ENCODE measurements at regions not wholly inside any gene's neighbourhood (a gene's known extent, or its start where the extent isn't known, plus 50 kb on each side); places are given as distances from the start of the nearest gene placed in this dataset.
A peak's percentile ranks its signal among the peaks of the same experiment; 100 is the strongest.
"Not testable (repeated sequence)": the region's sequence is repeated elsewhere in the genome, so short reads cannot be mapped to it uniquely, and the experiment has no call there.

DNA sequence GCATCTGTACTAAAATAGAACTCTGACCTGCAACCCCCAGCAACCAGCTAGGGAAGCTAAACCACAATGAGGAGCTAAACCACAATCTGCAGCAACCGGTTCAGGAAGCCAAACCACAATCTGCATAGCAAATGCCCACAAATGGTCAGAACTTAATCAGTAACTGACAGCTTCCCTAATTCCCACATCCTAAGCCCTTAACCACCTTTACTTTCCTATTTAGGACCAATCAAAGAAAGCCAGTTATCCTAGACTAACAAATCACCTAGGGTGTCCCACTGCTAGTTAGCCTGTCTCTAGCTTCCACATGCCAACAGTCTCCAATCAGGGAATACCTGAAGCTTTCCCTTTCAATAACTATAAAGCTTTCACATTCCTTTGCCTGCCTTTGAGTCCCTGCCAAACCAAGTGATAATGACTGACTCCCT, 424.6 kb upstream of the PTCHD4 start:
- no peaks in the 10 kb centered on the region for H3K36me3 ChIP-seq (replicated peaks)
- peaks cover 16% of the 10 kb centered on the region for H3K27me3 ChIP-seq (replicated peaks)
- in situ Hi-C loops (cut with HindIII; ENCODE audit: low pct_ligation_motif_present, low sequenced_read_pairs), result no loop called here
- TF ChIP-seq, protein P1, sequence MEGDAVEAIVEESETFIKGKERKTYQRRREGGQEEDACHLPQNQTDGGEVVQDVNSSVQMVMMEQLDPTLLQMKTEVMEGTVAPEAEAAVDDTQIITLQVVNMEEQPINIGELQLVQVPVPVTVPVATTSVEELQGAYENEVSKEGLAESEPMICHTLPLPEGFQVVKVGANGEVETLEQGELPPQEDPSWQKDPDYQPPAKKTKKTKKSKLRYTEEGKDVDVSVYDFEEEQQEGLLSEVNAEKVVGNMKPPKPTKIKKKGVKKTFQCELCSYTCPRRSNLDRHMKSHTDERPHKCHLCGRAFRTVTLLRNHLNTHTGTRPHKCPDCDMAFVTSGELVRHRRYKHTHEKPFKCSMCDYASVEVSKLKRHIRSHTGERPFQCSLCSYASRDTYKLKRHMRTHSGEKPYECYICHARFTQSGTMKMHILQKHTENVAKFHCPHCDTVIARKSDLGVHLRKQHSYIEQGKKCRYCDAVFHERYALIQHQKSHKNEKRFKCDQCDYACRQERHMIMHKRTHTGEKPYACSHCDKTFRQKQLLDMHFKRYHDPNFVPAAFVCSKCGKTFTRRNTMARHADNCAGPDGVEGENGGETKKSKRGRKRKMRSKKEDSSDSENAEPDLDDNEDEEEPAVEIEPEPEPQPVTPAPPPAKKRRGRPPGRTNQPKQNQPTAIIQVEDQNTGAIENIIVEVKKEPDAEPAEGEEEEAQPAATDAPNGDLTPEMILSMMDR (IDR thresholded peaks at IDR 0.05; ENCODE audit: low read depth, low read length, missing control alignments), result no peak
- no peak overlapping the region for H3K27ac ChIP-seq
- DNase-seq, result peak; percentile 40
- no peak overlapping the region for H3K4me3 ChIP-seq (ENCODE audit: low read depth, low read length)

DNA sequence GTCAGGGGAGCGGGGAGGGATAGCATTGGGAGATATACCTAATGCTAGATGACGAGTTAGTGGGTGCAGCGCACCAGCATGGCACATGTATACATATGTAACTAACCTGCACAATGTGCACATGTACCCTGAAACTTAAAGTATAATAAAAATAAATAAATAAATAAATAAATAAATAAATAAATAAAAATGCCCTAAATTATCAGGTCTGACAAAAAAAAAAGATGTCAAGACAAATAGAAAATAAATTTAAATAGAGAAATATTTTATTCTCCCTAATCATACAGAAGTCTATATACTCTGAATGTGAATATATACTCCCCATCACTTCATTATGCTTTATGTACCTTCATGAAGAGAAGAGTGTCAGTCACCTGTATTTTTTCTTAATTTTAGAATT, 420.0 kb upstream of the PTCHD4 start:
- H3K36me3 ChIP-seq (replicated peaks); in situ Hi-C loops (cut with HindIII; ENCODE audit: low pct_ligation_motif_present, low sequenced_read_pairs); DNase-seq; H3K4me3 ChIP-seq (ENCODE audit: low read depth, low read length); H3K27ac ChIP-seq: not testable (repeated sequence)
- peaks cover 11% of the 10 kb centered on the region for H3K27me3 ChIP-seq (replicated peaks)

DNA sequence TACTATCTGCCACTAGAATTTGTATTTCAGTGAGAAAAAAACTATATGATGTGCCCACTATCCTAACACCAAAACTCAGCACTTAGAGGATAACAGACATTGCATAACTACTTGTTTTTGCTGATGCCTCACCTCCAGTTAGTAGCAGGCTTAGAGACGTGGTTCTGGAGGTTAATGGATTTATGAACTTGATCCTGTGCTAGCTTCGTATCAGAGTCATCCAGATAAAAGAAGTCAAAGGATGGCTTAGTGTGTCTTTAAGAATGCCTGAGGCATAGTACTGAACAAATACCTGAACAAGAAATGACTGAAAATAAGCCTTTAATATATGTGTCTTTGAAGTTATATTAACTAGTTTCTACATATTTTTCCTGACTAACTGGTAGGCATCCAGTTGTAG, 414.9 kb upstream of the PTCHD4 start:
- H3K36me3 ChIP-seq (replicated peaks), result no peaks in the 10 kb centered on the region
- H3K27me3 ChIP-seq (replicated peaks), result no peaks in the 10 kb centered on the region
- no peak overlapping the region for H3K4me3 ChIP-seq (ENCODE audit: low read depth, low read length)
- H3K27ac ChIP-seq, result no peak overlapping the region
- DNase-seq, result no peak
- in situ Hi-C loops (cut with HindIII; ENCODE audit: low pct_ligation_motif_present, low sequenced_read_pairs), result no loop called here
- TF ChIP-seq, protein P1 (IDR thresholded peaks at IDR 0.05; ENCODE audit: low read depth, low read length, missing control alignments), result no peak

DNA sequence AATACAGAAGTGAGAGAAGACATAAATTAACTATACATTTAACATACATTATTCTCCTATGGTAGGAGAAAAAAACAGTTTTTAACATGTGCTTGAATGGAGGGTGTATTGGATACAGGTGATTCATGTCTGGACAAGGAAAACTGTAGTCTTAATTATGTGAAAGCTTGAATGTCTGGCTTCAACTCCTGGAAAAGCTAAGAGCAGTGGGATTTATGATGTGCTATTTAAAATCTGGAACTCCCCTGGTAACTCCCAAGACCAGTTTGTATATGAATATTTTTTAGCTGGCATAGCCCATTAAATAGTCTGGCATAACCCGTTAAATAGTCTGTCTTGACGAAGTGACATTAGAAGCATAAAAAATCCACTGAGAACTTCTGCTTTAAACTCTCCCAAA, 410.0 kb upstream of the PTCHD4 start:
- no peak for DNase-seq
- TF ChIP-seq, protein P1 (IDR thresholded peaks at IDR 0.05; ENCODE audit: low read depth, low read length, missing control alignments), result no peak
- no peak overlapping the region for H3K27ac ChIP-seq
- no peaks in the 10 kb centered on the region for H3K36me3 ChIP-seq (replicated peaks)
- H3K4me3 ChIP-seq (ENCODE audit: low read depth, low read length), result no peak overlapping the region
- no peaks in the 10 kb centered on the region for H3K27me3 ChIP-seq (replicated peaks)
- in situ Hi-C loops (cut with HindIII; ENCODE audit: low pct_ligation_motif_present, low sequenced_read_pairs), result no loop called here

DNA sequence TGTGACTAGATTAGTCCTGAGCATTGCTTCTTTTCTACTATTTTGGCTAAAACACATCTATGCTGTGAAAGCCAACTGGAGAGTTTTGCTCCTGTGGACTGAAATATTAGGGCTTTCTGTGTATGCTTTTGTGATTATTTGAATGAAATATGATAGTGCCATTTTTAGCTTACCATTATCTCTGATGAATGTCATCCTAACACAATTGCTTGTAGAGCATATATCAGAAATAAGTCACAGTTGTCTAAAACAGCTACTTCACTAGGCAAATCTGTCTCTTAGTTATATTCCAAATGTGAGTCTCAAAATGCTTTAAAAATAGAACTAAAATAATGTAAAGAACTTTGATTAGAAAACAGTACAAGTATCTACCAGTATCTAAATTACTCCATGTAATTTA, 401.4 kb upstream of the PTCHD4 start:
- no peaks in the 10 kb centered on the region for H3K36me3 ChIP-seq (replicated peaks)
- no peak overlapping the region for H3K27ac ChIP-seq
- H3K4me3 ChIP-seq (ENCODE audit: low read depth, low read length), result no peak overlapping the region
- in situ Hi-C loops (cut with HindIII; ENCODE audit: low pct_ligation_motif_present, low sequenced_read_pairs), result no loop called here
- no peaks in the 10 kb centered on the region for H3K27me3 ChIP-seq (replicated peaks)
- no peak for DNase-seq
- TF ChIP-seq, protein P1 (IDR thresholded peaks at IDR 0.05; ENCODE audit: low read depth, low read length, missing control alignments), result no peak

DNA sequence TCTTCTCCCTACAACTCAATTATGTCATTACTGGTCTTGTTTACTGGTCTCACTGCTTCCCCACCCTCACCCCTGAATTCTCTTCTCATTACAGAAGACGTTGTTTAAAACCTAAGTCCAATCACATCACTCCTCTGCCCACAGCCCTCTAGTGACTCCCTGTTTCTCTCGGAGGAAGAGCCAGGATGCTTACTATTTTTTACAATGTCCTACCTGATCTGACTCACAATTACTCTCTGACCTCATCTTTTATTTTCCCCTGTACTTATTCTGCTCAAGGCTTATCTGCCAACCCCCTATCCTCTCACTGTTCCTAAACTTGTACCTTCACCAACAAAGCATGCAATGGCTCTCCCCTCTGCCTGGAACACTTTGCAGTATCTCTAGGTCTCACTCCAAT, 400.4 kb upstream of the PTCHD4 start:
- Histone ChIP-seq H3K27ac (no peak overlapping the region), H3K4me3 (ENCODE audit: low read depth, low read length) (no peak overlapping the region), H3K27me3 (replicated peaks) (no peaks in the 10 kb centered on the region), H3K36me3 (replicated peaks) (no peaks in the 10 kb centered on the region)
- no peak for DNase-seq
- in situ Hi-C loops (cut with HindIII; ENCODE audit: low pct_ligation_motif_present, low sequenced_read_pairs), result no loop called here
- TF ChIP-seq, protein P1 (IDR thresholded peaks at IDR 0.05; ENCODE audit: low read depth, low read length, missing control alignments), result no peak
